Fibroblast of skin of scalp (primary cell): ENCODE measurements at regions not wholly inside any gene's neighbourhood (a gene's known extent, or its start where the extent isn't known, plus 50 kb on each side); places are given as distances from the start of the nearest gene placed in this dataset.
A peak's percentile ranks its signal among the peaks of the same experiment; 100 is the strongest.
"Not testable (repeated sequence)": the region's sequence is repeated elsewhere in the genome, so short reads cannot be mapped to it uniquely, and the experiment has no call there.

Experiments used
- DNase-seq: peaks from one replicate; pipeline ENCODE4 v3.0.0-alpha.2; 2013

DNA sequence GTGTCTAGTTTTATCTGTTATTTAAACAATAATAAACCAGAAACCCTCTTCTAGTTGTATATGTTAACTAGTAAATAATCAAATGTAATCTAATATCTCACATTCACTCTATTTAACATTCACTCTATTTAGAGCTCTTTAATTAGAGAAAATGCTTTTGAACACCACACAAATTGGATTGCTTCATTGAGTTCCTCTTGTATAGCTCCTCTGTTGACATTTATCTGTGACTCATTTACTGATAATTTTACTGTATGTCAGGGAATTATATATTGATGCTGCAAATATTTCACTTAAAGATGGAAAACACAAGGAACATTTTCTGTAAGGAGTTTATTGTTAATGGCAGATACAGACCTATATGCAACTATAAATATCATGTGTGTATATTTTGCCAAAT lies 594.6 kb downstream of the COL12A1 start:
- no peak for DNase-seq

DNA sequence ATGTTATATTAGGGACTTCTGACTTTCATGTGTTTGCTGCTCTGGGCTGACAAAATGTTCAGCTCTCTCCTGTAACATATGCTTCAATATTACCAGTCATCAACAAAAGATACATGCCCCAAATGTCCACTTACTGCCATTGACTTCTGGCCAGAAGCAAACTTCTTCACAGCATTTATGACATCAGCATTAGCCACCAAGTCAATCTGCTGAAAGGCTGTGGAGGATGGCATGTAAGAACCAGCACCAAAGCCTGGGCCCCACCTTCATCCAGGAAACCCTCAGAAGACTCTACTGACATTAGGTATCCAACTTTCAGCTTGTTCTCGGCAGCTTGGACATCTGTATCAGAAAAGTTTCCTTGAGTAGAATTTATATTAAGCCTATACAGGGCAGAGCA lies 595.5 kb downstream of the COL12A1 start:
- no peak for DNase-seq

DNA sequence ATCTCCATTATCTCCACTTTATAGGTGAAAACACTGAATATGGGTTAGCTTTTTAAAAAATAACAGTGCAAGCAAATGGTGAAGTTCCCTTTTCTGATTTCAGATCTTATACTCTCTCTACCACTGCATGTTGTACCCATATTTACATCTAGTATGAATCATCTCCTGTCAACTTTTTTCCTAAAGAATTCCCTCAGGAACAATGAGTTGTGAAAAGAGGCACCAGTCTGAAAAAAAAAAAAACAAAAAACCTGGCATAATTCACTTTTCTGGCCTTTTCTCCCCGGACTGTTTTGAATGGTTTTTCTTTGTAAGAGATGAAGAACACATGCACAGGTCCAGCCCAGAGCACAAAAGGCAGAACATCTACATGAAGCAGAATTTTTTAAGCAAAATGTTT lies 596.0 kb downstream of the COL12A1 start:
- DNase-seq: peak; percentile 75

DNA sequence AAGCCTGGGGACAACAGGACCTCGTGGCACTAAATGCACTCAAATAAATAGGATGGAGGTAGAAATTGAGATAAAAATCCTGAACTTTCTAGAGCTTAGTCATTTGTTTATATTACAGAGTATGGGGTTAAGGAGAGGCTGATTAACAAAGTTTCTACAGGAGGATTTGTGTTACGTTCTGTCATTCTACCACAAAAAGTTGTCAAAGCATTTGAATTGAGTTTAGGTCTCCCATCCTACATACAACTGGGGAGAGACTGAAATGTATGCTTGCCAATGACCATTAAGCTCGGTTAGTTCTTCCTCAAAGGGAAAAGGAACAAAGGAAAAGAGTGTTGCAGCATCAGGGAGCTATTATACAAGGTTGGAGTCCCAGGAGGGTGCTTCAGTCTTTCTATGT lies 597.9 kb downstream of the COL12A1 start:
- DNase-seq: no peak

DNA sequence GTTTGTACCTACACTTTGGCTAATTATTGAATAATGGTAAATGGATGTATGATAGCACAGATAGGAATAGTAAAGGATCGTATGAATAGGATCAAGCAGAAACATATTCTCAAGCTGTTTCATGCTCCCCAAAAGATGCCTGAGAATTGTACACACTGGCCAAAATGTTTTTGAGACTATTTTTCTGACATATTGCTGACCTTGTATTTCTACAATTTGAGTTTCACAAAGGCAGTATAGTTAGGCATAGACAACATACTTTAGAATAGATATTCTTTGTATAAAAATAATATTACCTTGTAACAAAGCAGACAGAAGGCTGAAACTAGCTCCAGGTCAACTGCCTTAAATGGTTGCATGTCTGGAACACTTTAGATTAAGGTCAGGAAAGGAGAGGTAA lies 598.4 kb downstream of the COL12A1 start:
- no peak for DNase-seq

DNA sequence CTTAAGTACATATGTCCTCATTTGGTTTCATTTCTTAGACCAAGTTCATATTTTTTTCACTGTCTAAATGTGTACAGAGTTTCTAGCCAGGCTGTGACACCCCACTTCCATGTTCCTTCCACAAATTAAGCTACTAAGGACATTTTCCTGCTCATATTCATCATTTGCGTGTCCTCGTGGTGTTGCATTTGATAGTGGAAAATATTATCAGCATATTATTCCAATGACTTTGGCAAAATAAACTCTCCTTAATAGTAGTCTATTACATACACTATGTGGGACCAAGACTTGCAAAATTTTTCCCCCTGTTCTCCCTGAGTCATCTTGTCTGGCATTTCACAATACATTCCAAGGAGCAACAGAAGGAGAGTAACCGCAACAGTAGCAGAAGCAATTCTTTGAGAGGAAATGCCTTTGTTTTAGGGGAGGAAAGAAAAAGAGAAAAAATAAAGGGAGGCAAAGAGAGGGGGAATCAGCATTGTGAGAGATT lies 599.2 kb downstream of the COL12A1 start:
- DNase-seq: peak; percentile 98

DNA sequence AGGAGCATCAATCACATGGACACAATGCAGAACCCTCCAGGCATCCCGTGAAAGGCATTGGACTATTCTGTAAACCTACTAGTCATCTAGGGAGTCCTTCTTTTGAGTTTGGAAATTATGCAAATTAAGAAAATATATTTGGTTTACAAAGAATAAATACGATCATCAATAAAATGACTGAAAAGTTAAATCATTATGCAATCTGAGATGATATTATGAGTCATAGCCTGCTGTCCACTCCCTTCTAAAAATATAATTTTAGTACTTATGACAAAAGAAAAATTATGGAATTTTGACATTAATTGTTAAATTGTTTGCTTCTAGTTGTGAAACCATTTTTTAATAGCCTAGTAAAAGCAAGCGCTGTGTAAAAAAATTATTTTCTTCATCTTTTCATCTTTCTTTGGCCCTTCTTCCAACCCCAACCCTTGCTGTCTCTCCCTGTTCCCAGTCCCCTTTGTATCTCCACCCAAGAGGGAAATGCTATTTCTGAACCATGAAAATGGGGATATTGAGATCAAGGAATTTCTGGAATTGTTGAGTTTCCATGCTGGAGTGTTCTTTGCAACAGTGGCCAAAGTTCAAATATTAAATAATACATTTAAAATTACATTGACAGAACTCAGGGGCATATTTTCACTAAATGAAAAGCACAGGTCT lies 599.8 kb downstream of the COL12A1 start:
- no peak for DNase-seq

DNA sequence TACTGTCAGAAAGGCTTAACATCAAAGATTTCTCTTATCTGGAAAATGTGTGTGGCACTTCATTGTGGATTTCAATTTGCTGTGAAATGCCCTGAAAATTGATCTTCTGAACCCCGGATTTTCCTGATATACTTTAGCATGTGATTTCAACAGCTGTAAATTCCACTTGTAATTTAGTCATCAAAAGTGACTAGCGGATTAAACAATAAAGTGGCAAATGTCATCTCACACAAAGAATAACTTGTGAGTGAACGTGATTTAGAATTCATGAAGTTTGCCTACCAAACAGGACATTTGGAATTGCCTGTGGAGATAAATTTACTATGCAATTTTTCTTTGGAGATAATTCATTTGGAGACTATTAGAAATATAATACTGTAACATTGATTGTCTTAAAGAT lies 601.6 kb downstream of the COL12A1 start:
- DNase-seq: no peak

DNA sequence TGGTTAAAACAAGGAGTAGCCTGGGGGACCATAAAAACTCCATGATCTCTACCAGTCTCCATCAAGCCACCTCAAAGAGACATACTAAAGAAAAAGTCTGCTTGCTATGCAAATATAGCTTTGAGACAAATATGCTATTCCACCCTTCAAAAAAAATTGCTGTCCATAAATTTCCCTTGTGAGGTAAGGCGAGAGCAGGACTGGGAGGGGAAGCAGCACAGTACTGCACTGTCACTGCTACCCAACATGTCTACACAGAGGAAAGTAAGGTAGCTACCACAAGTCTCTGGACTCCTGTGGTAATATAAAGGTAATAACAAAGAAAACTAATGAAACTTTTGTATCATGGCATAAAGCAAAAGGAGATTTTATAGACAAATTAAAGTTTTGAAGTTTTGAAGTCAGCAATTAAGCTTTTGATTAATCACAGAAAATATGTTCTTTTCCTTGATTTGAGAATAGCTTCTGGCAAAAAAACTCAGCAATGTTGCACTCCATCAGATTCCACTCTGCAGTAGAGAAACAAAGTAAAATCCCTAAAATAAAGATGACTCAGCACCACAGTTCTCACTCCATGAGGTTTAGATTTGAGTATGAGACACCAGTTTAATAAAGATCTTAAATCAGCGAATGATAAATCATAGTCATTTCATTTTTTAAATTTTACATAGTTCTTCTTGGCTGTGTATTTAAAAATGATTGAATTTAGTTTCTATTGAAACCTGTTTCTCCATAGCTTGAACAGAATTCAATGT lies 602.4 kb downstream of the COL12A1 start:
- peak; percentile 75 for DNase-seq

DNA sequence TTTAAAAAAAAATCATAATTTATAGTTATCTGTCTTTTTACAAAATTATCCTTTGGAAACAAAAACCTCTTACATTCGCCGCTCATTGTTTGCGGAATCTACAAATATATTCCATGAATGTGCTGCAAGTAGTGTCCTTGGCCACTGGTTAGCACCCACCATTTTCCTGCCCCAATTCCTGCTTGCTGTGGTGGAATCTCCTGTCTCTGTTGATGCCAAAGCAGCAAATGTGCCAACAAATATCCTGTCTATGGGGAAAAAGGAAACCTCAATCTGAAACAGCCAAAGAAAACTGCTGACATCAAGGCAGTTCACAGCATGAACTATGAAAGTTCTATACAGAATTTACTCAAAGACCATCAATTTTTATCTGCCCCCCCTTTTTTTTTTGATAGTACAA lies 603.6 kb downstream of the COL12A1 start:
- no peak for DNase-seq

DNA sequence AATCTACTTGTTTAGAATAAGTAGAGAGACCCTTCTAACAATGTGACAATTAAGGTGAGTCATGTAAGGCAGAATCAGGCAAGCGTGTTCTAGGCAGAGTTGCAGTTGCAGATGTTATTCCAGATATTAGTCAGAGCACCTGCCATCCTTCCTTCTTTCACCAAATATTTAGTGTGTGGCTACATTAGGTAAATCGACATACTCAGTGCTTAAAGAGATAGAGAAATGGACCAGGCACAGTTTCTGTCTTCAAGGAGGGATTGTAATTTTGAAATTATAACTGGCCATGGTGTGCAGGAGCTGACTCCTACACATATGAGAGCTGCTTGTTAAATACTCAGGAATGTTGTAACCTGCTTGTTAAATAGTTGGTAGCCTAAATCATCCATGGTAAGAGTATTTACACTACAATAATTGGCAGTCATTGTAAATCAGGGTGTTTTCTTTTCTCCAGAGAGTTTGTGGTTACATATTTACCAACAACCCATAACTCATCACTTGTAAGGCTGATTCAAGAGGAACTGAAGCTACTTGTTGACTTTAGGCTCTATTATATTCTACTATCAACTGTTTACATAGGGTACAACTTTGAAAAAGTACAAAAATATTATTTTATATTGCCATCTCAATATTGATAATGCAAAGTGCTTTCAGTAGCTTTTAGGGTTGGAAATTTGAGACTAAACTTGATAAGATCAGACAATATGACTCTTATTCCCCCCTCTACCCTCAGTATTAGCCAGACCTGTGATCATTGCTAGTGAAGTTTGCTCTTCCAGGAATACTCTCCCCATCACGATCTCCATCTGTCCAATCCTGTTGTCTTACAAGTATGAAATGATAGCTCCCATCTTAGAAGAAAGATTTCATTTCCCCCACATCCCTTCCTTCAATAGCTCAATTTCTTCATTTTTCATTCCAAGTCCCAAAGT lies 607.1 kb downstream of the COL12A1 start:
- DNase-seq: no peak

DNA sequence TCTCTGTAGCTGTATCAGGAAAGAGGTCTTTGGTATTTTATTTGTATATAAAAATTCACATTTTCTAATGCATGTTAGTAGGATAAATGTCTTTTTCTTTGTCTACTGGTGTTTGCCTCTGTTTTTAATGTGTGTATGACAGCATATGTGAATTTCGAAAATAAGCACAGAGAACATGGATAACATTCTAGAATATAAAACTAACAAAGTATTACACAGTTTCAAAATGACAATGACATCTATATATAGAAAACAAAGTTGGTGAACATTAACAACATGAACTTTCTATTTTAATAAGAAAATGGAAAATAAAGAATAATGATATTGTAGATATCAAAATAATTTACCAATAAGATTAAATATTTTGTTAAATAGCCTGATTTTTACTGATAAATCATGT lies 608.0 kb downstream of the COL12A1 start:
- DNase-seq: no peak

DNA sequence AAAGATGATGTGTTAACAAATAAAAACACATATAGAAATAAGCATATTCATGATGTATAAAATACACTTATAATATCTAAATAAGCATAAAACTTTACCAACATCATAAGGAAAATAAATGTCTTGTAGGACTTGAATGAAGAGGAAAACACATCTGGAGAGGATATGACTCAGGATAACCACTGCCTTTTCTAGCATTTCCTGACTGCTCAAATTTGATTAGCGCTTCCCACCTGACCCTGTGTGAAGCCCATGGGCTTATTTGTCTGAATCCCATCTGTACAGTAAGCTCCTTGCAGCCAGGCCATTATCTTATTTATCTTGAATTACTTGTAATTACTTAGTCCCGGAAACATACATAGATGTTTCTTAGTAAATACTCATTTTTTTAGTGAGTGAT lies 608.6 kb downstream of the COL12A1 start:
- DNase-seq: no peak

DNA sequence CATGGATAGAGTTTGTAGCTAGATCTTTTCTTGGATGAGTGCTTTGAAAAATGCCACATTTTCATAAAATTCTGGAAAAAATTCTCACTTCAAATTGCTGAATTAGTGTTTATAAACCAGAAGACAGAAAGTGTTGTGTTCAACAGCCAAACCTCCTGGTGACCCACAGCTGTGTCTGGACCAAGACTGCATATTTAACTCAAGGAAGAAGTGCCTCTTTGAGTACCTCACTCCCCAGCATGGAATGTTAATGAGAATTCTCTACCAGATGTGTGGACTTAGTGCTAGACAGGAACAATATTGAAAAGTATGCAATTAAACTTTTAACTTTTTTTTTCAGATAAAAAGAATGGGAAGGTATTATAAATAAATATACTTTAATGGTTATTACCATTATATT lies 609.3 kb downstream of the COL12A1 start:
- no peak for DNase-seq

DNA sequence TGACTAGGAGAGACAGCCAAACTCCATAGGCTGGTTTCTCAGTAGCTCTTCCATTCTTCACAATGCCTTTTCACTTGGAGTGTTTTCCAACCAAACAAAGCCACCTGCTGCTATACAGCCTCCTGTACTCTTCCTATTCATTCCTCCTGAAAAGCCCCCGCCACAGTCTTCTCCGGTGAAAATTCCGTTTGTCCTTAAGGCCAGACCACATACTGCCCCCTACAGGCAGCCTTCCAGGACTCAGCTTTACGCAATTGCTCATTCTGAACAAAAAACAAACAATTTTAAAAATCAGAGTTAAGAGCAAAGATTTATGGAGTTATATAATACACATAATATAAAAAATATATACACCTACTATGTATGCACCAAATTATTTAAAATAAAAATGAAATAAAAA lies 611.5 kb downstream of the COL12A1 start:
- DNase-seq: not testable (repeated sequence)

DNA sequence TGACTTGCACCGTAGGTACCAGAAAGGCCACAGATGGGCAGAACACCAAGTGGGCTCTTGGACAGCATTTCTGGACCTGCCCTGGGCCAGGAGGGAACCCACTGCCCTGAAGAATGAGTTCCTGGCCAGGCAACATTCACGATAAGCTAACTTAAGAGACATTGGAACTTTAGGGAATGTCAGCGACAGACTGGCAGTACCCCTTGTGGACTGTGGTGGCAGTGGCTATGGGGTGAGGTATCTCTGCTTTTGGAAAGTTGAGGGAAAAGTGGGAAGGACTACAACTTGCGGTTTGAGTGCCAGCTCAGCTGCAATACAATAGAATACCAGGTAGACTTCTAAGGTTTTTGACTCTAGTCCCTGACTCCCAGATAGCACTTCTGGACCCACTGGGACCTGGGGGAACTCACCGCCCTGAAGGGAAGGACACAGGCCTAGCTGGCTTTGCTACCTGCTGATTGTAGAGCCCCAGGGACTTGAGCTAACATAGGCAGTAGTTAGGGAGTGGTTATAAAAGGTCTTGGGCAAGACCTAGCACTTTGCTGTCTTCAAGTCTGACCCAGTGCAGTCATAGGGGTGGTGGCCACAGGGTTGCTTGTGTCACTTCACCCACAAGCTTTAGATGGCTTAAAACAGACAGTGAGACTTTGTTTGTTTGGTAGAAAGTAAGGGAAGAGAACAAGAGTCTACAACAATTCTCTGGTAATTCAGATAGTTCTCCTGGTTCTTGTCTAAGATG lies 617.6 kb downstream of the COL12A1 start:
- DNase-seq: no peak

DNA sequence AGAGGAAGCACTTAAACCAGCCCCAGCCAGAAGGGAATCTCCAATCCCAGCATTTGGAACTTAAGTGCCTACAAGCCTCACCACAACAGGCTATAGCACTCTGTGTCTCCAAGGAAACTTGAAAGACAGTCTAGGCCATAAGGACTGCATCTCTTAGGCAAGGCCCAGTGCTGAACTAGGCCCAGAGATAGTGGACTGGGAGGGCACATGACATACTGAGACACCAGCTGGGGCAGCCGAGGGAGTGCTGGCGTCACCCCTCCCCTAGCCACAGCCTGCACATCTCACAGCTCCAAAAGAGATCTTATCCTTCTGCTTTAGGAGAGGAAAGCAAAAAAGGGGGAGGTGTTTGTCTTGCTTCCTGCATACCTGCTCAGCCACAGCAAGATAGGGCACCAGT lies 618.5 kb downstream of the COL12A1 start:
- DNase-seq: no peak

DNA sequence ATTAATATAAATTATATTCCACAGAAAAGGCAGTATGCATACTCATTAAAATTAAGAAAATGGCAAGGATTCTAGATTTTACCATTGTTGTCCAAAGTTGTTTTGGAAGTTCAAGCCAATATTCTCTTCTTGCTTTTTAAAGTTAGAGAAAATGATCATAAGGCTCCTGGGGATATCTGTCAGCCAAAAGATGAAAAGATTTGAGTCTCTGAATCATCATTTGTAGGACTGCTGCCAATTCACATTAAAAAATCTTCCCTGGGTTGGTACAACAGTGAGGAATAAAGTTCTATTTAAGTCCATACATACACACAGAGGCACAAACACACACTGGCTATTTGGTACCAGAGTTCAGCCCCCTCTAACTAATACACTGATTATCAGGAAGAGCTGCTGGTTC lies 620.1 kb downstream of the COL12A1 start:
- DNase-seq: peak; percentile 62

DNA sequence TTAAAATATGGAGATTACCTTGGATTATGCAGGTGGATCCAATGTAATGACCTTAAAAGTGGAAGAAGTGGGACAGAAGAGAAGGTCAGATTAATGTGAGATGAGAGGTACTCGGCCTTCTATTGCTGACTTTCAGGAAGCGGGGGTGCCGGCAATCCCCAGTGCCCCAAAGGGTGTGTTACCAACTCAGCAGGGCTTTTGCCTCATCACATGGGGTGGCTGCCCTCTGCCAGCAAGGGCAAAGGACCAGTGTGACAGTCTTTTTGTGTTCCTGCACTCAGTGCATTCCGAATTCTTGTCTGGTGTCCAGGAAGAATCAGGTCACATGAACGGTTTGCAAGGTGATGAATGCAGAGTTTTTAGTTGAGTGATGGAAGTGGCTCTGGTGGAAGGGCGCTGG lies 624.2 kb downstream of the COL12A1 start:
- no peak for DNase-seq

DNA sequence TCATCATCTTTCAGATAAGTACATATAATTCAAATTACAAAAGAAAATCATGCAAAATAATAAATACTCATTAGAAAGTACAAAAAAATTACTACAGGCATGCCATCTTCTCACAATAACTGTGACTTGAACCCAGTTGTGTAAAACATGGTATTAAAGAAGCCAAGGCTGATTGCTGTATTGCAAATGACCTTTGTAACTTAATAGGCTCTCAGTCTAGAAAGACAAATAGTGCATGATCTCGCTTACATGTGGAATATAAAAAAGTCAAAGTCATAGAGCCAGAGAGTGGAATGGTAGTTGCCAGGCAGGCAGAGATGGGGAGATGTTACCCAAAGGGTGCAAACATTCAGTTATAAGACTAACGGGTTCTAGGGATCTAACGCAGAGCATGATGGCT lies 626.1 kb downstream of the COL12A1 start:
- DNase-seq: no peak

DNA sequence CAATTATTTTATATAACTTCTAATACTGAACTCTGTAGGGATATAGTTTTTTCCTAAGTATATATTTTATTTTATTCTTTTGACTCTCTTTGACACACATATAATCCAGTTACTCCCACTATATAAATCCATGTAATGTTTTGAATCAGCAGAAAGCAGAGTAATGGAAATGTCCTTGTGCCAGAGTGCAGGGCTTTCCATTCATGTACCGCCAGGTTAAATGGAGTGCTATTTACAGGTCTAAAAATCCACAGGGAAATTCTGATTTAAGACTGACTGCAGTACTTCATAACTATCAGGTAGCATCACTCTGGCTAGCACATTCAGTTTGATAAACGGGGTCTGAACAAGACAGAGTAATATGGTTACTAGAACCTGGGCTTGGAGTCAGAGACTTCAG lies 626.8 kb downstream of the COL12A1 start:
- DNase-seq: no peak

DNA sequence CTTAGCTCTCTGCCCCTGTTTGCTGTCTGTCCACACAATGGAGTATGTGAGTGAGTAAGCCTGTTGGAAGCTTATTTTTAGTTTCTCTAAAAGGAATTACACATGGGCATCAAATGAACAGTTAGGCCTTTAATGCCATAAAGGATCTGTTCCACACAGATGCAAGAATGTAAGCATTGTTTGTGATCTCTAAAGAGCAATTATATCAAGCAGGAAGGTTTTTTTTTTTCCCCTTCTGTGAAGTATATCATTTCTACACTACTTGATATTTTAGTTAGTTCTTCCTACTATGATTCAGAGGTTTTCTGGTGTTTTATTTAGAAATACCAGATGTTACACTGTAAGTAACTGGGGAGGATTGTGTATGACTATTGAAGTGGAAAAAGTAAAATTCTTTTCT lies 627.5 kb downstream of the COL12A1 start:
- DNase-seq: peak; percentile 76

DNA sequence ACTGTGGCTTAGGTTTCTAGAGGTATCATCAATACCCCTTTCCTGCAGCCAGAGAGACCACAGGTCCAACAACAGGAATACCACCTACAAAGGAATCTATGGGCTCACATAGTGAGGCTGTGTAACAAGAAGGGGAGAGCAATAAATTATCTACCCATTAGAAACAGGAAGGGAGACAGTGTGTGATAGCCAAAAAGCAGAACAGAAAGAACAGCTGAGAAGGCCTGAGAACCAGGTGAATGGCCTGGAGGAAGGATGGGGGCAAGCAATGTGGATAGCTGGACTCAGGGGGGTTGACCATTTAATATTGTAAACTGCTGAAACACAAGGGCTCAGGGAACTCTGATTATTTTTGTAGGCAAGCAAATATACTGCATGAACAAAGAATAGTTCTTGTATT lies 628.2 kb downstream of the COL12A1 start:
- no peak for DNase-seq
